Nephron progenitor cell (in vitro differentiated cells): ENCODE measurements at regions not wholly inside any gene's neighbourhood (a gene's known extent, or its start where the extent isn't known, plus 50 kb on each side); places are given as distances from the start of the nearest gene placed in this dataset.
"Not testable (repeated sequence)": the region's sequence is repeated elsewhere in the genome, so short reads cannot be mapped to it uniquely, and the experiment has no call there.

Experiments used
- DNase-seq: peaks from one replicate; pipeline ENCODE4 v3.0.0; 2021
- H3K27ac Mint-ChIP-seq: 2 replicates; pipeline ENCODE4 v1.8.0; 2021; ENCODE audit warnings: mild to moderate bottlenecking, moderate library complexity, mixed read lengths
- H3K27me3 Mint-ChIP-seq: 2 replicates; pipeline ENCODE4 v1.8.0; 2021; ENCODE audit warnings: mild to moderate bottlenecking, low read depth, mixed read lengths; ENCODE audit not compliant: poor library complexity
- H3K36me3 Mint-ChIP-seq: 2 replicates; pipeline ENCODE4 v1.8.0; 2021; ENCODE audit warnings: low read depth, mixed read lengths
- H3K4me1 Mint-ChIP-seq: 2 replicates; pipeline ENCODE4 v1.8.0; 2021; ENCODE audit warnings: mixed read lengths
- H3K4me3 Mint-ChIP-seq: 2 replicates; pipeline ENCODE4 v1.8.0; 2021; ENCODE audit warnings: mild to moderate bottlenecking, moderate library complexity, mixed read lengths
- H3K9me3 Mint-ChIP-seq: 2 replicates; pipeline ENCODE4 v1.8.0; 2021; ENCODE audit warnings: mild to moderate bottlenecking, moderate library complexity, mixed read lengths
- CTCF ChIP-seq: fragments of 200-600 bp; sonication (generic); IDR thresholded peaks from 2 replicates; pipeline ENCODE4 v1.5.0; 2021; ENCODE audit warnings: antibody characterized with exemption

GRCh38 chr3:135650309-135650708 lies 315.2 kb upstream of the PPP2R3A start:
- Mint-ChIP-seq H3K27me3 (peaks cover 24% of the 10 kb centered on the region), H3K27ac (peak overlapping the region; percentile 30), H3K4me1 (peaks cover 8% of the 10 kb centered on the region), H3K4me3 (no peak overlapping the region), H3K36me3 (peaks cover 6% of the 10 kb centered on the region), H3K9me3 (peaks cover 30% of the 10 kb centered on the region)
- TF ChIP-seq CTCF, result no peak
- DNase-seq, result no peak

GRCh38 chr3:135652388-135652787 lies 313.1 kb upstream of the PPP2R3A start:
- no peak for DNase-seq
- peaks cover 18% of the 10 kb centered on the region for H3K27me3 Mint-ChIP-seq
- H3K27ac Mint-ChIP-seq, result no peak overlapping the region
- H3K4me3 Mint-ChIP-seq, result no peak overlapping the region
- peaks cover 13% of the 10 kb centered on the region for H3K4me1 Mint-ChIP-seq
- H3K9me3 Mint-ChIP-seq, result peaks cover 31% of the 10 kb centered on the region
- TF ChIP-seq CTCF, result no peak
- peaks cover 20% of the 10 kb centered on the region for H3K36me3 Mint-ChIP-seq

GRCh38 chr3:135655328-135655727 lies 310.2 kb upstream of the PPP2R3A start:
- TF ChIP-seq CTCF, result no peak
- H3K27ac Mint-ChIP-seq, result no peak overlapping the region
- H3K27me3 Mint-ChIP-seq, result peaks cover 8% of the 10 kb centered on the region
- no peak overlapping the region for H3K4me3 Mint-ChIP-seq
- H3K36me3 Mint-ChIP-seq, result peaks cover 37% of the 10 kb centered on the region
- no peak for DNase-seq
- H3K9me3 Mint-ChIP-seq, result peaks cover 41% of the 10 kb centered on the region
- peaks cover 20% of the 10 kb centered on the region for H3K4me1 Mint-ChIP-seq

- not testable (repeated sequence) for H3K27ac Mint-ChIP-seq, DNase-seq, H3K27me3 Mint-ChIP-seq
- H3K4me1 Mint-ChIP-seq, result peaks cover 12% of the 10 kb centered on the region
- H3K4me3 Mint-ChIP-seq, result peak overlapping the region; percentile 73
- peaks cover 41% of the 10 kb centered on the region for H3K9me3 Mint-ChIP-seq
- H3K36me3 Mint-ChIP-seq, result peaks cover 37% of the 10 kb centered on the region
Observed at GRCh38 chr3:135658451-135658850, 307.1 kb upstream of the PPP2R3A start.

- Mint-ChIP-seq H3K4me1 (peaks cover 5% of the 10 kb centered on the region), H3K27ac (no peak overlapping the region), H3K27me3 (no peaks in the 10 kb centered on the region), H3K9me3 (peaks cover 25% of the 10 kb centered on the region), H3K36me3 (peaks cover 21% of the 10 kb centered on the region), H3K4me3 (no peak overlapping the region)
- no peak for TF ChIP-seq CTCF
- DNase-seq, result no peak
Observed at GRCh38 chr3:135667061-135667460, 298.5 kb upstream of the PPP2R3A start.

GRCh38 chr3:135674508-135674907 lies 291.0 kb upstream of the PPP2R3A start:
- TF ChIP-seq CTCF, result no peak
- peaks cover 4% of the 10 kb centered on the region for H3K27me3 Mint-ChIP-seq
- H3K4me1 Mint-ChIP-seq, result peaks cover 5% of the 10 kb centered on the region
- H3K9me3 Mint-ChIP-seq, result peaks cover 7% of the 10 kb centered on the region
- H3K36me3 Mint-ChIP-seq, result peaks cover 4% of the 10 kb centered on the region
- DNase-seq, result no peak
- H3K27ac Mint-ChIP-seq, result no peak overlapping the region
- H3K4me3 Mint-ChIP-seq, result no peak overlapping the region
